Esophagus squamous epithelium (tissue), 4 donors: ENCODE measurements at regions not wholly inside any gene's neighbourhood (a gene's known extent, or its start where the extent isn't known, plus 50 kb on each side); places are given as distances from the start of the nearest gene placed in this dataset.

ENCODE experiments used
- POLR2A ChIP-seq, 4 donors: fragments of 450-650 bp; IDR thresholded peaks; one replicate each; pipeline ENCODE4 v1.6.1; 2017; ENCODE audit warnings: antibody characterized with exemption in 4 of 4, mild to moderate bottlenecking in 4 of 4, moderate library complexity in 3 of 4
- TF ChIP-seq, protein P1 (sequence below), 6 experiments: fragments of 450-650 bp in 4 of 6; fragments of 200-600 bp in 2 of 6; sonication (generic) in 2 of 6; IDR thresholded peaks; one replicate each; pipeline ENCODE4 v1.5.1; 2016 to 2019; ENCODE audit warnings: antibody characterized with exemption in 6 of 6, mild to moderate bottlenecking in 4 of 6, moderate library complexity in 4 of 6

DNA sequence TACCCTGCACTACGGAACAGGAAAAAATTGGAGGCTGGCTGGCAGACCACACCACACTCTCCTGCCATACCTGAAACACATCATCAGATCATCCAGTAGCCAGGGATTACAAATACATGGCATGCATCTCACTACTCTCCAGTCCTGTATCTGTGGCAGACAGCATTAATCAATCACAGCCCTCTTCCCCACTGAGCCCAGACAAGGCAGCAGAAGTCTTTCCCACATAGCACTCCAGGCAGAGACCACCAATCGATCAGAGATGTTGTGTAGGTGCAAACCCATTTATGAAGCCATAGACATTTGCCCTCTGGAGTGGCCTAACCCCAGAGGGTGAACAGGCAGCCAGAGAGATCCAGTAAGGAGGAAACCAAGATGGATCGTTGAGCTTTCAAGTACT, 410.9 kb upstream of the PROK2 start:
- TF ChIP-seq, protein P1, sequence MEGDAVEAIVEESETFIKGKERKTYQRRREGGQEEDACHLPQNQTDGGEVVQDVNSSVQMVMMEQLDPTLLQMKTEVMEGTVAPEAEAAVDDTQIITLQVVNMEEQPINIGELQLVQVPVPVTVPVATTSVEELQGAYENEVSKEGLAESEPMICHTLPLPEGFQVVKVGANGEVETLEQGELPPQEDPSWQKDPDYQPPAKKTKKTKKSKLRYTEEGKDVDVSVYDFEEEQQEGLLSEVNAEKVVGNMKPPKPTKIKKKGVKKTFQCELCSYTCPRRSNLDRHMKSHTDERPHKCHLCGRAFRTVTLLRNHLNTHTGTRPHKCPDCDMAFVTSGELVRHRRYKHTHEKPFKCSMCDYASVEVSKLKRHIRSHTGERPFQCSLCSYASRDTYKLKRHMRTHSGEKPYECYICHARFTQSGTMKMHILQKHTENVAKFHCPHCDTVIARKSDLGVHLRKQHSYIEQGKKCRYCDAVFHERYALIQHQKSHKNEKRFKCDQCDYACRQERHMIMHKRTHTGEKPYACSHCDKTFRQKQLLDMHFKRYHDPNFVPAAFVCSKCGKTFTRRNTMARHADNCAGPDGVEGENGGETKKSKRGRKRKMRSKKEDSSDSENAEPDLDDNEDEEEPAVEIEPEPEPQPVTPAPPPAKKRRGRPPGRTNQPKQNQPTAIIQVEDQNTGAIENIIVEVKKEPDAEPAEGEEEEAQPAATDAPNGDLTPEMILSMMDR (IDR thresholded peaks at IDR 0.05) = no peak
- TF ChIP-seq POLR2A (IDR thresholded peaks at IDR 0.05) = no peak
